NCI-H1694 treated with DMSO at 0.1 percent for 48 hours (cell line): ENCODE measurements at regions not wholly inside any gene's neighbourhood (a gene's known extent, or its start where the extent isn't known, plus 50 kb on each side); places are given as distances from the start of the nearest gene placed in this dataset.

Experiments
- DNase-seq: peaks from one replicate; lab custom pipeline; 2025; lab: John Stamatoyannopoulos, UW

- DNase-seq, result no peak
These were observed 459.7 kb downstream of the LRATD1 start for GRCh38 chr2:15092181-15092580.

GRCh38 chr2:15092691-15093090 lies 460.2 kb downstream of the LRATD1 start:
- DNase-seq, result no peak

GRCh38 chr2:15094161-15094560 lies 461.6 kb downstream of the LRATD1 start:
- no peak for DNase-seq

GRCh38 chr2:15096873-15097272 lies 464.3 kb downstream of the NBAS start:
- DNase-seq, result no peak

- DNase-seq, result no peak
These were observed 454.0 kb downstream of the NBAS start for GRCh38 chr2:15107137-15107536.

DNA sequence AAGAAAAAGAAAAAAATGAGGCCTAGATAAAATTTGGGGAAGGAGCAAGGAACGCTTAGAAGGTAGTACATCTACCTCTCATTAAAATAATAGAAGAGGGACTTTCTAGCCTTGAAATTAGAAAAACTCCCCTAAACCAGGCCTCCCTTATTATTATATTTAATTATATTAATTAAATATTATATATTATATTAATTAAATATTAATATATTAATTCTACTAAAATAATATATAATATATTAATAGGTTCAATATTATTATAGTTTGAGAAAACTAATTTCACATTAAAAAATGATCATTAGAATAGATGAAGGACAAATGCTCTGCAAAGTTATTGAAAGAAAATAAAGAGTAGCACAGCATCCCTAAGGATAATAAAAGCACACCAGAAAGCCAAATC lies 449.4 kb downstream of the NBAS start:
- DNase-seq, result no peak

DNA sequence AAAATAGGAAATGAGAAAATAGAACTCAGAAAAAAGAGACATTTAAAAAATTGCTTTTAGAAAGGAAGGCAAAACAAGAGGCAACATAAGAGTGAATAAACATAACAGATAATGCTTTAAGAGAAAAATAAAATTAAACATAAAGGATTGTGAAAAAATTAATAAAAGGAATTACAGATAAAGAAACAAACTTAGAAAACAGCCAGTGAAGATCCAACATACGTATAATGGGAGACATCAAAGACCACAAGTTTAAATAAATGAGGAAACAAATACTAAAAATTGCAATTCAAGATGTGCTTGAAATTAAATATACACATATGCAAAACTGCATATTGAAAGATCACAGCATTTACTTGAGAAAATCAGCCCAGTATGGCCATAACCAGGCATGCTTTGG lies 448.9 kb downstream of the NBAS start:
- DNase-seq, result no peak

GRCh38 chr2:15115776-15116175 lies 445.4 kb downstream of the NBAS start:
- no peak for DNase-seq

GRCh38 chr2:15116830-15117229 lies 444.3 kb downstream of the NBAS start:
- DNase-seq, result no peak
